ENCODE measurements at regions not wholly inside any gene's neighbourhood (a gene's known extent, or its start where the extent isn't known, plus 50 kb on each side); places are given as distances from the start of the nearest gene placed in this dataset.

DNA sequence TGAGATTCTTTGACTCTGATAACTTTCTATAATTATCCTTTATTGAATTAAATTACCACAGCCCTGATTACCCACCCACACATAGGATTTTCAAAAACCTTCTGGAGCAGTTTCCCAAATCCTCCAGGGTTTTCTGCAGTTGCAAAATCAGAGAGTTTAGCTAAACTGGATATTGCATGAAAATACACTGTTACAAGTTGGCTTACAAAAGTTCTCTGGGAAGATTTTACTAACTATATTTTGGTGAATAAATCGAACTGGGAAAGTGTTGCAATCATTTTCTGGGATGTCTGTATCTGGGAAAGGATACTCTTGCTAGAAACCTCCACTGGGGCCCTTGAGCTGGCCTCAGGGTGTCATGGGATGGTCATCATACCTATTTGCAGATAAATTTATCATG, 97.6 kb upstream of the STMND1 start:
- TF ChIP-seq, protein P1, sequence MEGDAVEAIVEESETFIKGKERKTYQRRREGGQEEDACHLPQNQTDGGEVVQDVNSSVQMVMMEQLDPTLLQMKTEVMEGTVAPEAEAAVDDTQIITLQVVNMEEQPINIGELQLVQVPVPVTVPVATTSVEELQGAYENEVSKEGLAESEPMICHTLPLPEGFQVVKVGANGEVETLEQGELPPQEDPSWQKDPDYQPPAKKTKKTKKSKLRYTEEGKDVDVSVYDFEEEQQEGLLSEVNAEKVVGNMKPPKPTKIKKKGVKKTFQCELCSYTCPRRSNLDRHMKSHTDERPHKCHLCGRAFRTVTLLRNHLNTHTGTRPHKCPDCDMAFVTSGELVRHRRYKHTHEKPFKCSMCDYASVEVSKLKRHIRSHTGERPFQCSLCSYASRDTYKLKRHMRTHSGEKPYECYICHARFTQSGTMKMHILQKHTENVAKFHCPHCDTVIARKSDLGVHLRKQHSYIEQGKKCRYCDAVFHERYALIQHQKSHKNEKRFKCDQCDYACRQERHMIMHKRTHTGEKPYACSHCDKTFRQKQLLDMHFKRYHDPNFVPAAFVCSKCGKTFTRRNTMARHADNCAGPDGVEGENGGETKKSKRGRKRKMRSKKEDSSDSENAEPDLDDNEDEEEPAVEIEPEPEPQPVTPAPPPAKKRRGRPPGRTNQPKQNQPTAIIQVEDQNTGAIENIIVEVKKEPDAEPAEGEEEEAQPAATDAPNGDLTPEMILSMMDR (IDR thresholded peaks at IDR 0.05) = no peak
- Mint-ChIP-seq H3K4me3 (ENCODE audit: unreplicated experiment) (no peak overlapping the region), H3K36me3 (ENCODE audit: unreplicated experiment) (no peaks in the 10 kb centered on the region), H3K9me3 (ENCODE audit: unreplicated experiment) (peaks cover 9% of the 10 kb centered on the region), H3K4me1 (ENCODE audit: unreplicated experiment) (peaks cover 4% of the 10 kb centered on the region), H3K27ac (ENCODE audit: unreplicated experiment) (no peak overlapping the region), H3K27me3 (ENCODE audit: unreplicated experiment) (no peaks in the 10 kb centered on the region)
- no peak for DNase-seq (ENCODE audit: extremely low spot score, unreplicated experiment)

DNA sequence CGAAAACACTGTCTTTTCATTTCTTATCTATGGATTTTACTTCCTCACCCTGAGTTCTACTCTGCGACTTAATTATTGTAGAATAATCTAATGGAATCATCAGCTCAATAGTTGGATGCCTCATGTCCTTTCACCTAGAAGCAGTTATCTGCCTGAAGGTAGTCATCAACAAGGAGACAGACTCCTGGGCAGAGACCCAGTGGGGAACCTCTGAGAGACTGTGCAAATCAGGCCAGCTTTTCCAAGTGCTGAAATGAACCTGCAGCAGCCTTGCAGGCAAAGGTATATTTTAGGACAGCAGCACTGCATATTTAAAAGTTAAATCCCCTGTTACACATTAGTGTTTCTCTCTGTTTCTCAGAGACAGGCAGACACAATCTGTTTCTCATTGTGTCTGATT, 99.7 kb upstream of the STMND1 start:
- Mint-ChIP-seq H3K27me3 (ENCODE audit: unreplicated experiment) (no peaks in the 10 kb centered on the region), H3K27ac (ENCODE audit: unreplicated experiment) (no peak overlapping the region), H3K9me3 (ENCODE audit: unreplicated experiment) (no peaks in the 10 kb centered on the region), H3K36me3 (ENCODE audit: unreplicated experiment) (no peaks in the 10 kb centered on the region), H3K4me3 (ENCODE audit: unreplicated experiment) (no peak overlapping the region), H3K4me1 (ENCODE audit: unreplicated experiment) (peaks cover 4% of the 10 kb centered on the region)
- TF ChIP-seq, protein P1 (IDR thresholded peaks at IDR 0.05) = no peak
- DNase-seq (ENCODE audit: extremely low spot score, unreplicated experiment) = no peak

DNA sequence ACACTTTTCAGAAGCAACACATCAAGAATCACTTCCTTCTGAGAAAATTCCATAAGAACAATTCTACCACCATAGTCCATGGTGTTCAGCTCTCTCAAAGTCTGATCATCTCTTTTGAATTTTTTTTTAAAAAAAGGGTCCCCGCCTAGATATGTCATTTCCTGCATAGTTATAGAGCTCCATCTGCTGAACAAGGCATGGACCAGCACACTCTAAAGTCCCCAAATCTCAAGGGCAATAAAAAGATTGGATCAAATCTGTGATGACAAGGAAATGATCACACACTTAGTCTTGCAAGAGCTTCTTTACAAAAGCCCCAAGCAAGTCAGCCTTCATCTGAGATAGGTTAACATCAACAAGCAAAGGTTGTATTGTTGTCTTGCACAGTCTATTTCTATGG, 100.7 kb upstream of the STMND1 start:
- H3K36me3 Mint-ChIP-seq (ENCODE audit: unreplicated experiment) = no peaks in the 10 kb centered on the region
- H3K4me1 Mint-ChIP-seq (ENCODE audit: unreplicated experiment) = peaks cover 4% of the 10 kb centered on the region
- no peak overlapping the region for H3K4me3 Mint-ChIP-seq (ENCODE audit: unreplicated experiment)
- no peaks in the 10 kb centered on the region for H3K27me3 Mint-ChIP-seq (ENCODE audit: unreplicated experiment)
- TF ChIP-seq, protein P1 (IDR thresholded peaks at IDR 0.05) = peak; percentile 20
- no peaks in the 10 kb centered on the region for H3K9me3 Mint-ChIP-seq (ENCODE audit: unreplicated experiment)
- H3K27ac Mint-ChIP-seq (ENCODE audit: unreplicated experiment) = no peak overlapping the region
- no peak for DNase-seq (ENCODE audit: extremely low spot score, unreplicated experiment)

DNA sequence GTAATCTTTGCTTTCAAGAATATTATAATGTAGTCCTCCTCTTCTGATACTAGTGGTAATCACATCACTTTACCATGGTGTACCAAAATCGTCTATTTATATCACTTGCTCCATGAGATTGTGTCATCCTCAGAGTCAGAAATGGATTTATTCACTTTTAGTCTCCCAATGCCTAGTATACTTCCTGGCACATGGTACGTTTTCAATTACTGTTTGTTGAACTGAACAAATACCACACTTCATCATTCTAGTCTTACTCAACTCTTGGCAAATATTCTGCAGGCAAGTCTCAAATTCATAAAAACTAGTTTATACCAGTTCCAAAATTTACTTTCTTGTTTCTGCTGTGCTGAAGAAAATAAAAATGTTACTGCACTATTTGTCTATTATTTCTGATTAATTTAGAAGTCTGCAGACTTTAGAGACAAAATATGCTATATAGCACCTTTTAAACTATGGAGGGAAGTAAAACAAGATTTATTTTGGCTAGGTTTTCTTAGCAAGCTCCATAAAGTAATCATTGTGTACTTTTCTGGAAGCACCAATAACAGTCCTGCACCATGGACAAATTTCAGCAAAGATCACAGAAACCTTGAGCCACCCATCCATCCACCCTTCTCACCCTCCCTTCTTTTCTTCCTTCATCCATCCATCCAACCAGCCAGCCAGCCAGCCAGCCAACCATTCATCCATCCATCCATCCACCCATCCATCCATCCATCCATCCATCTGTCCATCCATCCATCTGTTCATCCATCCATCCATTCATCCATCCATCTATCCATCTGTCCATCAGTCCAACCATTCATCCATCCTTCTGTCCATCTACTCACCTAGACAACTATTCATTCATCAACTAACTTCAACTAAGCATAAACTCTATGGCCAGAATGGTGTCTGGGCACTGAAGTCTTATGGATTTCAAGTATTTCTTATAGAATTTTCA, 102.1 kb upstream of the STMND1 start:
- no peak overlapping the region for H3K4me3 Mint-ChIP-seq (ENCODE audit: unreplicated experiment)
- no peaks in the 10 kb centered on the region for H3K36me3 Mint-ChIP-seq (ENCODE audit: unreplicated experiment)
- TF ChIP-seq, protein P1 (IDR thresholded peaks at IDR 0.05) = no peak
- DNase-seq (ENCODE audit: extremely low spot score, unreplicated experiment) = no peak
- H3K4me1 Mint-ChIP-seq (ENCODE audit: unreplicated experiment) = peaks cover 4% of the 10 kb centered on the region
- no peaks in the 10 kb centered on the region for H3K9me3 Mint-ChIP-seq (ENCODE audit: unreplicated experiment)
- H3K27me3 Mint-ChIP-seq (ENCODE audit: unreplicated experiment) = no peaks in the 10 kb centered on the region
- no peak overlapping the region for H3K27ac Mint-ChIP-seq (ENCODE audit: unreplicated experiment)

DNA sequence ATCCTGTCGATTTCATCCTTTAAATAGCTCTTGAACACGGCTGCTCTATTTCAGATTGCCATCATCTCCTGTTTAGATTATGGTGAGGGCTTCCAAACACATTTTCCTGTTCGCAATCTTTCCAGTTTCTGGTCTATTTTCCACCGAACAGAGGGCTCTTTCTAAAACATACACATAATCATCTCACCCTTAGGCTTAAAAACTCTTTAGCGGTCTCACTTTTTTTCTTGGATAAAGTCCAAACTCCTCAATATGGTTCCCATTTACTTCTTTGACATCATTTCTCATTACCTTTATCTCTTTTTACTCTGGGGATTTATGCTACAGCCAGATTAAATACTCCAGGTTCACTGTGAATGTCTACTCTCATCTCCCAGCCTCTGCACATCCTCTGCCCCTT, 103.4 kb upstream of the STMND1 start:
- H3K4me3 Mint-ChIP-seq (ENCODE audit: unreplicated experiment) = no peak overlapping the region
- H3K36me3 Mint-ChIP-seq (ENCODE audit: unreplicated experiment) = no peaks in the 10 kb centered on the region
- TF ChIP-seq, protein P1 (IDR thresholded peaks at IDR 0.05) = no peak

More for the DNA sequence above, 103.4 kb upstream of the STMND1 start:
- H3K27me3 Mint-ChIP-seq (ENCODE audit: unreplicated experiment) = no peaks in the 10 kb centered on the region
- no peak overlapping the region for H3K27ac Mint-ChIP-seq (ENCODE audit: unreplicated experiment)
- no peaks in the 10 kb centered on the region for H3K9me3 Mint-ChIP-seq (ENCODE audit: unreplicated experiment)
- DNase-seq (ENCODE audit: extremely low spot score, unreplicated experiment) = no peak
- H3K4me1 Mint-ChIP-seq (ENCODE audit: unreplicated experiment) = peaks cover 4% of the 10 kb centered on the region
